Gastrocnemius medialis (tissue), 4 donors: ENCODE measurements at regions not wholly inside any gene's neighbourhood (a gene's known extent, or its start where the extent isn't known, plus 50 kb on each side); places are given as distances from the start of the nearest gene placed in this dataset.

ENCODE experiments used
- ATAC-seq, 2 donors: fragments of 150-250 bp; one replicate each; pipeline ENCODE4 v1.9.1; 2016
- DNase-seq, 2 donors: peaks; one replicate each; pipeline ENCODE4 v3.0.0-alpha.2; 2019
- H3K27ac ChIP-seq, 4 donors: fragments of 200-600 bp; sonication (generic); 1 replicate in 1 of 4; 2 replicates in 3 of 4; pipeline ENCODE4 v1.5.1; 2016 to 2018; ENCODE audit warnings: mild to moderate bottlenecking in 2 of 4, moderate library complexity in 1 of 4
- H3K27me3 ChIP-seq, 3 donors: fragments of 200-600 bp; sonication (generic) in 2 of 3; 1 replicate in 1 of 3; 2 replicates in 2 of 3; pipeline versions ENCODE4 v1.5.1 to v1.6.0; 2016 to 2019; ENCODE audit warnings: mild to moderate bottlenecking in 1 of 3, moderate library complexity in 1 of 3
- H3K36me3 ChIP-seq, 2 donors: fragments of 200-600 bp; sonication (generic) in 1 of 2; one replicate each; pipeline ENCODE4 v1.5.1; 2017 to 2018
- H3K4me1 ChIP-seq, 2 donors: fragments of 200-600 bp; sonication (generic) in 1 of 2; one replicate each; pipeline ENCODE4 v1.5.1; 2016 to 2017; ENCODE audit warnings: mild to moderate bottlenecking in 2 of 2
- H3K4me3 ChIP-seq, 4 donors: fragments of 200-600 bp; sonication (generic) in 3 of 4; 1 replicate in 1 of 4; 2 replicates in 3 of 4; pipeline ENCODE4 v1.5.1; 2016 to 2019; ENCODE audit warnings: mild to moderate bottlenecking in 2 of 4
- H3K9me3 ChIP-seq, 3 donors: fragments of 200-600 bp; sonication (generic) in 2 of 3; 1 replicate in 1 of 3; 2 replicates in 2 of 3; pipeline ENCODE4 v1.5.1; 2016 to 2019
- POLR2A ChIP-seq, 2 donors: fragments of 450-650 bp; IDR thresholded peaks; one replicate each; pipeline ENCODE4 v1.6.1; 2017; ENCODE audit warnings: antibody characterized with exemption in 2 of 2, mild to moderate bottlenecking in 2 of 2, moderate library complexity in 2 of 2
- in situ Hi-C, 4 donors: fragments of 200-750 bp; cut with MboI; loops; one replicate each; pipeline versions ENCODE4 v1.15.0 to v1.8.0; 2017; ENCODE audit warnings: low sequenced_read_pairs in 4 of 4
- intact Hi-C: fragments of 100-400 bp; cut with DNase I; formaldehyde crosslinking; loops from one replicate; pipeline ENCODE4 v1.15.1; 2023; ENCODE audit warnings: low total_unique reads
- TF ChIP-seq, protein P1 (sequence below), 5 experiments: fragments of 450-650 bp in 3 of 5; fragments of 200-600 bp in 2 of 5; sonication (generic) in 2 of 5; IDR thresholded peaks in 4 of 5; conservative IDR thresholded peaks in 1 of 5; 1 replicate in 4 of 5; 2 replicates in 1 of 5; pipeline ENCODE4 v1.5.1; 2016 to 2019; ENCODE audit warnings: antibody characterized with exemption in 5 of 5, mild to moderate bottlenecking in 3 of 5, moderate library complexity in 3 of 5

DNA sequence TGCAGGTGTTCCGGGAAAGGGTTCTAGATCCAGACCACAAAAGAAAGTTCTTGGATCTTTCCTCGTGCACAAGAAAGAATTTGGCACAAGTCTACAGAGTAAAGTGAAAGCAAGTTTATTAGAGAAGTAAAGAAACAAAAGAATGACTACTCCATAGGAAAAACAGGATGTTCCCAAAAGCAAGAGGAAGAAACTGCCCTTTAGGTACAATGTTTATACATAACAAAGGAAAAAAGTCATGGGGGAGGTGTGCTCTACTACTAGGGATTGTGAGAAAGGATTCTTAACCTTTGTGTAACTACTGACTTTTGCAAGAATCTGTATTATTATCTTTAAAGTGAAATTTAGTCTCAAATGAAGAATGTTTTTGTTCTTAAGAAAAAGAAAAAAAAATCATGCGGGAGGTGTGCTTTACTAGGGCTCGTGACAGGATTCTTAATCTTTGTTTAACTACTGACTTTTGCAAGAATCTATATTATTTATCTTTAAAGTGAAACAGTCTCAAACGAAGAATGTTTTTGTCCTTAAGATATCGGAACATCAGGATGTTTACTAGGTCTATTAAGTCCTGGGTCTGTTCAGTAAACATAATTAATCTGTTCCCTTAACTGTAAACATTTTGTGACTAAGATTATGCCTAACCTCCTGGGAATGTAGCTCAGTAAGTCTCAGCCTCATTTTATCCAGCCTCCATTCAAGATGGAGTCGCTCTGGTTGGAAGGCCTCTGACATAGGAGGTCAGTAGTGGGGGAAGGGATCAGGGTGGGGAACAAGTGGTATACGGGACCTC lies 110.4 kb upstream of the BEND4 start:
- H3K27ac ChIP-seq = peak overlapping the region in 3 of 4 donors; percentile 30 to 54 (median 41)

DNA sequence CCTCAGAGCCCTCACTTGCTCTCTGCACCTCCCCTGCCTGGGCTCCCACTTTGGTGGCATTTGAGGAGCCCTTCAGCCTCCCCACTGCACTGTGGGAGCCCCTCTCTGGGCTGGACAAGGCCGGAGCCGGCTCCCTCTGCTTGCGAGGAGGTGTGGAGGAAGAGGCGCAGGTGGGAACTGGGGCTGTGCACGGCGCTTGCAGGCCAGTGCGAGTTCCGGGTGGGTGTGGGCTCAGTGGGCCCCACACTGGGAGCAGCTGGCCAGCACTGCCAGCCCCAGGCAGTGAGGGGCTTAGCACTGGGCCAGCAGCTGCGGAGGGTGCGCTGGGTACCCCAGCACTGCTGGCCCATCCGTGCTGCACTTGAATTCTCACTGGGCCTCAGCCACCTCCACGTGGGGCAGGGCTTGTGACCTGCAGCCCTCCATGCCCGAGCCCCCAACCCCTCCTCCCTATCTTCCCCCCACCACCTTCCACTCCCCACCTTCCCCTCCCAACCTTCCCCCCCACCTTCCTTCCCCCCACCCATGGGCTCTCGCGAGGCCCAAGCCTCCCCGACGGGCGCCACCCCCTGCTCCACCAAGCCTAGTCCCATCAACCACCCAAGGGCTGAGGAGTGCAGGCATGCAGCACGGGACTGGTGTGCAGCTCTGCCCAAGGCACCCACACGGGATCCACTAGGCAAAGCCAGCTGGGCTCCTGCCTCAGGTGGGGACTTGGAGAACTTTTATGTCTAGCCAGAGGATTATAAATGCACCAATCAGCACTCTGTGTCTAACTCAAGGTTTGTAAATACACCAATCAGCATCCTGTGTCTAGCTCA lies 113.5 kb upstream of the BEND4 start:
- in situ Hi-C loops = no loop called here
- no peak for ATAC-seq

More for the DNA sequence above, 110.4 kb upstream of the BEND4 start:
- in situ Hi-C loops (no loop called here), intact Hi-C loops (no loop called here)
- Histone ChIP-seq H3K36me3 (no peaks in the 10 kb centered on the region), H3K27me3 (no peaks in the 10 kb centered on the region), H3K4me1 (no peaks in the 10 kb centered on the region), H3K9me3 (no peaks in the 10 kb centered on the region), H3K4me3 (no peak overlapping the region)
- ATAC-seq = no peak
- DNase-seq = no peak
- TF ChIP-seq, protein P1, sequence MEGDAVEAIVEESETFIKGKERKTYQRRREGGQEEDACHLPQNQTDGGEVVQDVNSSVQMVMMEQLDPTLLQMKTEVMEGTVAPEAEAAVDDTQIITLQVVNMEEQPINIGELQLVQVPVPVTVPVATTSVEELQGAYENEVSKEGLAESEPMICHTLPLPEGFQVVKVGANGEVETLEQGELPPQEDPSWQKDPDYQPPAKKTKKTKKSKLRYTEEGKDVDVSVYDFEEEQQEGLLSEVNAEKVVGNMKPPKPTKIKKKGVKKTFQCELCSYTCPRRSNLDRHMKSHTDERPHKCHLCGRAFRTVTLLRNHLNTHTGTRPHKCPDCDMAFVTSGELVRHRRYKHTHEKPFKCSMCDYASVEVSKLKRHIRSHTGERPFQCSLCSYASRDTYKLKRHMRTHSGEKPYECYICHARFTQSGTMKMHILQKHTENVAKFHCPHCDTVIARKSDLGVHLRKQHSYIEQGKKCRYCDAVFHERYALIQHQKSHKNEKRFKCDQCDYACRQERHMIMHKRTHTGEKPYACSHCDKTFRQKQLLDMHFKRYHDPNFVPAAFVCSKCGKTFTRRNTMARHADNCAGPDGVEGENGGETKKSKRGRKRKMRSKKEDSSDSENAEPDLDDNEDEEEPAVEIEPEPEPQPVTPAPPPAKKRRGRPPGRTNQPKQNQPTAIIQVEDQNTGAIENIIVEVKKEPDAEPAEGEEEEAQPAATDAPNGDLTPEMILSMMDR (IDR thresholded peaks at IDR 0.05 in 4 of 5, conservative IDR thresholded peaks at IDR 0.05 in 1 of 5) = no peak
- TF ChIP-seq POLR2A (IDR thresholded peaks at IDR 0.05) = no peak

DNA sequence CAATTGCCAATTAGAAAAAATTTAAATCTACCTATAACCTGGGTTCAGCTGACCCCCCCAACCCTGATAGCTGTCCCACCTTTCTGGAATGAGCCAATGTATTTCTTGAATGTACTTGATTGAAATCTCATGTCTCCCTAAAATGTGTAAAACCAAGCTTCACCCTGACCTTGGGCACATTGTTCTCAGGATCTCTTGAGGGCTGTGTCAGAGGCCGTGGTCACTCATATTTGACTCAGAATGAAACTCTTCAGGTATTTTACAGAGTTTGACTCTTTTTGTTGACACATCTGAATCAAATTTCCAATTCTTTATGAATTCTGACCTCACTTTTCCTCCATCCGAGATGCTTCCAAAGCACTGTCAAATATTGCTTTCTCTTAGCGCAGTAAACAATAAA lies 115.3 kb upstream of the BEND4 start:
- Histone ChIP-seq H3K27me3 (no peaks in the 10 kb centered on the region), H3K4me3 (no peak overlapping the region), H3K36me3 (no peaks in the 10 kb centered on the region), H3K27ac (no peak overlapping the region), H3K9me3 (no peaks in the 10 kb centered on the region), H3K4me1 (no peaks in the 10 kb centered on the region)
- intact Hi-C loops = no loop called here
- in situ Hi-C loops = no loop called here
- DNase-seq (no peak), ATAC-seq (no peak)
- TF ChIP-seq POLR2A (IDR thresholded peaks at IDR 0.05) = no peak
- TF ChIP-seq, protein P1 (IDR thresholded peaks at IDR 0.05 in 4 of 5, conservative IDR thresholded peaks at IDR 0.05 in 1 of 5) = no peak

More for the DNA sequence above, 113.5 kb upstream of the BEND4 start:
- Histone ChIP-seq H3K9me3 (no peaks in the 10 kb centered on the region), H3K4me3 (no peak overlapping the region), H3K27me3 (no peaks in the 10 kb centered on the region), H3K27ac (no peak overlapping the region), H3K4me1 (no peaks in the 10 kb centered on the region), H3K36me3 (no peaks in the 10 kb centered on the region)
- TF ChIP-seq, protein P1 (IDR thresholded peaks at IDR 0.05 in 4 of 5, conservative IDR thresholded peaks at IDR 0.05 in 1 of 5) = no peak
- no peak for TF ChIP-seq POLR2A (IDR thresholded peaks at IDR 0.05)
- intact Hi-C loops = no loop called here
- DNase-seq = no peak

DNA sequence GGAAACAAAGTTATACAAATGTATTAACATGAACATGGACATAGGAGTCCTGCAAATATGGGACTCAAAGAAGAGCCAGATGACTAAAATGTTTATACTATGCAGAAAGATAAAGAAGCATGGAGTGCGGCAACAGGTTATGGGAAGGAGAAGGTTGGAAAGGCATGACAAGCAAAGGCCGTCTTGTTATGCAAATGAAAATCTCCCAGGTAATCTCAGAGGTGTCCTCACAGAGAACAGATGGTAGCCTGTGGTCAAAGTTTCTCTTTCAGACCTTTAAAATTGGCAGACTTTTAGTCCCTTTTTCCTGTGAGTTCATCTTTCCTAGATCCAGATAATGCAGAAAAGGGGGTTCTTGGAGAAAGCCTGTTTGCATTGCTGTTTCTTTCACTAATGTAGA lies 116.4 kb upstream of the BEND4 start:
- no peak for DNase-seq
- no peak for ATAC-seq
- no peak for TF ChIP-seq POLR2A (IDR thresholded peaks at IDR 0.05)
- TF ChIP-seq, protein P1 (IDR thresholded peaks at IDR 0.05 in 4 of 5, conservative IDR thresholded peaks at IDR 0.05 in 1 of 5) = no peak
- in situ Hi-C loops (no loop called here), intact Hi-C loops (no loop called here)
- Histone ChIP-seq H3K27ac (no peak overlapping the region), H3K4me1 (no peaks in the 10 kb centered on the region), H3K9me3 (no peaks in the 10 kb centered on the region), H3K36me3 (no peaks in the 10 kb centered on the region), H3K27me3 (no peaks in the 10 kb centered on the region), H3K4me3 (no peak overlapping the region)
